Bronchial epithelial cell (primary cell): ENCODE measurements at regions not wholly inside any gene's neighbourhood (a gene's known extent, or its start where the extent isn't known, plus 50 kb on each side); places are given as distances from the start of the nearest gene placed in this dataset.

Source experiments
- DNase-seq: peaks from one replicate; pipeline ENCODE4 v3.0.0-alpha.2; 2010; ENCODE audit warnings: low read depth
- FAIRE-seq: peaks from 2 replicates; lab custom pipeline; 2011; peaks lifted over from hg19 to GRCh38; lab: Jason Lieb, UNC
- H3K27me3 ChIP-seq: 2 replicates; pipeline ENCODE4 v1.5.1; 2011; ENCODE audit warnings: low read length; ENCODE audit not compliant: control insufficient read depth, insufficient read depth
- H3K36me3 ChIP-seq: 2 replicates; pipeline ENCODE4 v1.5.1; 2011; ENCODE audit warnings: low read length; ENCODE audit not compliant: control insufficient read depth, insufficient read depth
- H3K4me3 ChIP-seq: 2 replicates; pipeline ENCODE4 v1.5.1; 2011; ENCODE audit warnings: mild to moderate bottlenecking, low read depth, low read length, control low read depth
- CTCF ChIP-seq: IDR thresholded peaks from 2 replicates; pipeline ENCODE4 v1.5.1; 2011; ENCODE audit warnings: mild to moderate bottlenecking, moderate library complexity, low read length, control low read depth, inconsistent platforms; ENCODE audit not compliant: insufficient read depth, severe bottlenecking

- no peak for FAIRE-seq
- no peak for TF ChIP-seq CTCF
Measured at GRCh38 chr22:27312966-27313855, 488.3 kb downstream of the MN1 start.

GRCh38 chr22:27314276-27314807, 487.2 kb downstream of the MN1 start:
- Histone ChIP-seq H3K4me3 (no peak overlapping the region), H3K27me3 (peaks cover 3% of the 10 kb centered on the region), H3K36me3 (no peaks in the 10 kb centered on the region)
- TF ChIP-seq CTCF: no peak
- no peak for DNase-seq
- FAIRE-seq: no peak

More at GRCh38 chr22:27312966-27313855, 488.3 kb downstream of the MN1 start:
- H3K36me3 ChIP-seq: no peaks in the 10 kb centered on the region
- peaks cover 3% of the 10 kb centered on the region for H3K27me3 ChIP-seq
- no peak for DNase-seq
- no peak overlapping the region for H3K4me3 ChIP-seq

- Histone ChIP-seq H3K36me3 (no peaks in the 10 kb centered on the region), H3K4me3 (no peak overlapping the region), H3K27me3 (peaks cover 2% of the 10 kb centered on the region)
- no peak for TF ChIP-seq CTCF
- FAIRE-seq (no peak), DNase-seq (no peak)
Measured at GRCh38 chr22:27315833-27316232, 485.7 kb downstream of the MN1 start.

- no peak for FAIRE-seq
- no peak for DNase-seq
- Histone ChIP-seq H3K36me3 (no peaks in the 10 kb centered on the region), H3K4me3 (no peak overlapping the region), H3K27me3 (no peaks in the 10 kb centered on the region)
- TF ChIP-seq CTCF: no peak
Measured at GRCh38 chr22:27317096-27317495, 484.5 kb downstream of the MN1 start.

GRCh38 chr22:27317971-27318428, 483.6 kb downstream of the MN1 start:
- no peak for TF ChIP-seq CTCF
- Histone ChIP-seq H3K4me3 (no peak overlapping the region), H3K36me3 (no peaks in the 10 kb centered on the region), H3K27me3 (peaks cover 4% of the 10 kb centered on the region)
- DNase-seq (no peak), FAIRE-seq (no peak)
